GM23338 (cell line): ENCODE measurements at regions not wholly inside any gene's neighbourhood (a gene's known extent, or its start where the extent isn't known, plus 50 kb on each side); places are given as distances from the start of the nearest gene placed in this dataset.

Experiments
- ATAC-seq: fragments of 200-7000 bp; cut with Tn5 transposase; 3 replicates; pipeline ENCODE4 v1.9.1; 2020
- DNase-seq: peaks from one replicate; pipeline ENCODE4 v3.0.0-alpha.2; 2015; ENCODE audit warnings: low spot score
- H2AFZ ChIP-seq: fragments of 200-600 bp; sonication (generic); 2 replicates; pipeline ENCODE4 v1.8.0; 2016; ENCODE audit warnings: antibody characterized with exemption, mild to moderate bottlenecking, moderate library complexity
- H3F3A ChIP-seq: fragments of 200-600 bp; sonication (generic); replicated peaks from 2 replicates; pipeline ENCODE4 v1.8.0; 2017; ENCODE audit warnings: antibody characterized with exemption, mixed run types, low read depth
- H3K27ac ChIP-seq: fragments of 200-600 bp; sonication (generic); 2 replicates; pipeline ENCODE4 v1.6.1; 2016; ENCODE audit warnings: low read depth
- H3K27me3 ChIP-seq: fragments of 200-600 bp; sonication (generic); 2 replicates; pipeline ENCODE4 v1.8.0; 2016; ENCODE audit warnings: mild to moderate bottlenecking, mixed run types, moderate library complexity; ENCODE audit not compliant: insufficient read depth
- H3K36me3 ChIP-seq: fragments of 200-600 bp; sonication (generic); 2 replicates; pipeline ENCODE4 v1.8.0; 2016; ENCODE audit warnings: mild to moderate bottlenecking; ENCODE audit not compliant: insufficient read depth
- H3K4me1 ChIP-seq: fragments of 200-600 bp; sonication (generic); 2 replicates; pipeline ENCODE4 v1.8.0; 2016; ENCODE audit warnings: mild to moderate bottlenecking, moderate library complexity; ENCODE audit not compliant: insufficient read depth
- H3K4me2 ChIP-seq: fragments of 200-600 bp; sonication (generic); 2 replicates; pipeline ENCODE4 v1.7.1; 2017; ENCODE audit warnings: mixed run types
- H3K4me3 ChIP-seq: fragments of 200-600 bp; sonication (generic); 2 replicates; pipeline ENCODE4 v1.6.1; 2016; ENCODE audit warnings: mixed run types
- H3K79me2 ChIP-seq: fragments of 200-600 bp; sonication (generic); replicated peaks from 2 replicates; pipeline ENCODE4 v1.8.0; 2017; ENCODE audit warnings: mild to moderate bottlenecking; ENCODE audit not compliant: insufficient read depth
- H3K9me2 ChIP-seq: fragments of 200-600 bp; sonication (generic); 2 replicates; pipeline ENCODE4 v1.8.0; 2017; ENCODE audit not compliant: insufficient read depth
- H4K20me1 ChIP-seq: fragments of 200-600 bp; sonication (generic); replicated peaks from 2 replicates; pipeline ENCODE4 v1.8.0; 2017; ENCODE audit warnings: mild to moderate bottlenecking; ENCODE audit not compliant: insufficient read depth
- H3K27ac Mint-ChIP-seq: 2 replicates; pipeline ENCODE4 v1.8.0; 2020; ENCODE audit warnings: inconsistent platforms, mild to moderate bottlenecking, moderate library complexity, mixed read lengths
- H3K27me3 Mint-ChIP-seq: 3 replicates; pipeline ENCODE4 v1.8.0; 2022; ENCODE audit warnings: low read depth, mild to moderate bottlenecking, moderate library complexity, mixed read lengths, inconsistent platforms; ENCODE audit not compliant: insufficient read depth, poor library complexity
- H3K36me3 Mint-ChIP-seq: 3 replicates; pipeline ENCODE4 v1.8.0; 2021; ENCODE audit warnings: low read depth, mild to moderate bottlenecking, inconsistent platforms, moderate library complexity, mixed read lengths
- H3K4me1 Mint-ChIP-seq: 3 replicates; pipeline ENCODE4 v1.8.0; 2020; ENCODE audit warnings: mild to moderate bottlenecking, inconsistent platforms, mixed read lengths
- H3K4me3 Mint-ChIP-seq: 3 replicates; pipeline ENCODE4 v1.8.0; 2021; ENCODE audit warnings: moderate library complexity, mild to moderate bottlenecking, inconsistent platforms, mixed read lengths
- H3K9me3 Mint-ChIP-seq: 3 replicates; pipeline ENCODE4 v1.8.0; 2020; ENCODE audit warnings: moderate library complexity, mild to moderate bottlenecking, inconsistent platforms, mixed read lengths
- CREB1 ChIP-seq: fragments of 250-450 bp; sonication (Bioruptor Pico); IDR thresholded peaks from 2 replicates; pipeline ENCODE4 v1.5.0; 2020; ENCODE audit warnings: low read depth, mild to moderate bottlenecking, moderate library complexity
- EZH2 ChIP-seq: fragments of 200-600 bp; sonication (generic); IDR thresholded peaks from one replicate; pipeline ENCODE4 v1.8.0; 2017; ENCODE audit warnings: antibody characterized with exemption, mild to moderate bottlenecking, low read depth; ENCODE audit not compliant: unreplicated experiment
- EZH2phosphoT487 ChIP-seq: fragments of 200-600 bp; sonication (generic); IDR thresholded peaks from one replicate; pipeline ENCODE4 v1.8.1; 2018; ENCODE audit warnings: antibody characterized with exemption; ENCODE audit not compliant: unreplicated experiment
- JUNB ChIP-seq: IDR thresholded peaks from one replicate; pipeline ENCODE4 v1.6.1; 2016; ENCODE audit warnings: antibody characterized with exemption; ENCODE audit not compliant: unreplicated experiment
- NANOG ChIP-seq: IDR thresholded peaks from 2 replicates; pipeline ENCODE4 v1.6.1; 2016; ENCODE audit warnings: antibody characterized with exemption, borderline replicate concordance
- POLR2AphosphoS5 ChIP-seq: IDR thresholded peaks from 2 replicates; pipeline ENCODE4 v1.6.1; 2016; ENCODE audit warnings: antibody characterized with exemption, low read depth
- STAT1 ChIP-seq: IDR thresholded peaks from one replicate; pipeline ENCODE4 v1.6.1; 2016; ENCODE audit warnings: antibody characterized with exemption; ENCODE audit not compliant: unreplicated experiment
- ZNF114 ChIP-seq: fragments of 250-450 bp; sonication (Bioruptor Pico); IDR thresholded peaks from 2 replicates; pipeline ENCODE4 v1.5.0; 2020; ENCODE audit warnings: mild to moderate bottlenecking, moderate library complexity
- ZNF331 ChIP-seq: fragments of 250-450 bp; sonication (Bioruptor Pico); IDR thresholded peaks from 2 replicates; pipeline ENCODE4 v1.5.0; 2020; ENCODE audit warnings: low read depth, mild to moderate bottlenecking, moderate library complexity
- TF ChIP-seq, protein P1 (sequence below): IDR thresholded peaks from one replicate; pipeline ENCODE4 v1.6.1; 2018; ENCODE audit warnings: antibody characterized with exemption; ENCODE audit not compliant: unreplicated experiment
- TF ChIP-seq, protein P2 (sequence below), 2 experiments: fragments of 200-600 bp in 1 of 2; sonication (generic) in 1 of 2; conservative IDR thresholded peaks; 2 replicates each; pipeline versions ENCODE4 v1.5.1 to v1.6.1; 2016 to 2017; ENCODE audit warnings: antibody characterized with exemption in 2 of 2, low read depth in 2 of 2, mild to moderate bottlenecking in 2 of 2, moderate library complexity in 1 of 2
- TF ChIP-seq, protein P3 (sequence below): fragments of 250-450 bp; sonication (Bioruptor Pico); IDR thresholded peaks from 2 replicates; pipeline ENCODE4 v1.5.0; 2020; ENCODE audit warnings: mild to moderate bottlenecking, moderate library complexity
- TF ChIP-seq, protein P4 (sequence below): IDR thresholded peaks from 2 replicates; pipeline ENCODE4 v1.6.1; 2016; ENCODE audit warnings: antibody characterized with exemption

DNA sequence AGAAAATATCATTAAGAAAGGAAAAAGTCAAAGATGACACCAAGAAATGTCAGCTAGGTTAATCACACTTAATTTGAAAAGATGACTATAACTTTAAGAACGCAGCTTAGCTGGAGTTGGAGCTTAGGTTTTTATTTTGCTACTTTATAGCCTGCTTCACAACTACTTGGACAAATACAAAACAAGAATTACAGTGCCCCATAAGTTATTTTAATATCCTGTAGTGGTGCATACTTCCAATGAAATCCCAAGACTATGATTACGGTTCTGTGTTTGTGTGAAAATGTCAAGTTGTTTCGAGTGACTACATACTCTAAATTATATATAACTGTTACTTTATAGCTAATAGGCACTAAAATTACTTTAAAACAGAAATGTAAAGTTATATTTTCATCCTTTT lies 244.6 kb upstream of the MGMT start (continued):
- TF ChIP-seq, protein P1, sequence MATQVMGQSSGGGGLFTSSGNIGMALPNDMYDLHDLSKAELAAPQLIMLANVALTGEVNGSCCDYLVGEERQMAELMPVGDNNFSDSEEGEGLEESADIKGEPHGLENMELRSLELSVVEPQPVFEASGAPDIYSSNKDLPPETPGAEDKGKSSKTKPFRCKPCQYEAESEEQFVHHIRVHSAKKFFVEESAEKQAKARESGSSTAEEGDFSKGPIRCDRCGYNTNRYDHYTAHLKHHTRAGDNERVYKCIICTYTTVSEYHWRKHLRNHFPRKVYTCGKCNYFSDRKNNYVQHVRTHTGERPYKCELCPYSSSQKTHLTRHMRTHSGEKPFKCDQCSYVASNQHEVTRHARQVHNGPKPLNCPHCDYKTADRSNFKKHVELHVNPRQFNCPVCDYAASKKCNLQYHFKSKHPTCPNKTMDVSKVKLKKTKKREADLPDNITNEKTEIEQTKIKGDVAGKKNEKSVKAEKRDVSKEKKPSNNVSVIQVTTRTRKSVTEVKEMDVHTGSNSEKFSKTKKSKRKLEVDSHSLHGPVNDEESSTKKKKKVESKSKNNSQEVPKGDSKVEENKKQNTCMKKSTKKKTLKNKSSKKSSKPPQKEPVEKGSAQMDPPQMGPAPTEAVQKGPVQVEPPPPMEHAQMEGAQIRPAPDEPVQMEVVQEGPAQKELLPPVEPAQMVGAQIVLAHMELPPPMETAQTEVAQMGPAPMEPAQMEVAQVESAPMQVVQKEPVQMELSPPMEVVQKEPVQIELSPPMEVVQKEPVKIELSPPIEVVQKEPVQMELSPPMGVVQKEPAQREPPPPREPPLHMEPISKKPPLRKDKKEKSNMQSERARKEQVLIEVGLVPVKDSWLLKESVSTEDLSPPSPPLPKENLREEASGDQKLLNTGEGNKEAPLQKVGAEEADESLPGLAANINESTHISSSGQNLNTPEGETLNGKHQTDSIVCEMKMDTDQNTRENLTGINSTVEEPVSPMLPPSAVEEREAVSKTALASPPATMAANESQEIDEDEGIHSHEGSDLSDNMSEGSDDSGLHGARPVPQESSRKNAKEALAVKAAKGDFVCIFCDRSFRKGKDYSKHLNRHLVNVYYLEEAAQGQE: no peak
- TF ChIP-seq POLR2AphosphoS5: no peak
- TF ChIP-seq CREB1 (CRISPR knock-in tag): no peak
- TF ChIP-seq NANOG: no peak

DNA sequence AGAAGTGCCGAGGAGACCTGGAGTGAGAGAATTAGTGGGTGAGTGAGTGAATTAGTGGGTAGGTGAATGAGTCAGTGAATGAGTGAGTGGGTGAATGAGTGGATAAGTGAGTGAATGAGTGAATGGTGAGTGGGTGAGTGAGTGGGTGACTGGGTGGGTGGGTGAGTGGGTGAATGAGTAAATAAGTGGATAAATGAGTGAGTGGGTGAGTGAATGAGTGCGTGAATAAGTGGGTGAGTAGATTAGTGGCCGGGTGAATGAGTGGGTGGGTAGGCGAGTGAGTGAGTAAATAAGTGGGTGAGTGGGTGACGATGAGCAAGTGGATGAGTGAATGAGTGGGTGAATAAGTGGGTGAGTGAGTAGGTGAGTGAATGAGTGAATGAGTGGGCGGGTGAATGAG lies 243.7 kb upstream of the MGMT start:
- no peak overlapping the region for H3K4me2 ChIP-seq
- no peaks in the 10 kb centered on the region for H3K27me3 ChIP-seq
- H3K36me3 Mint-ChIP-seq: no peaks in the 10 kb centered on the region
- H3K27me3 Mint-ChIP-seq: peaks cover 3% of the 10 kb centered on the region
- no peaks in the 10 kb centered on the region for H3K36me3 ChIP-seq
- ATAC-seq: no peak
- no peak overlapping the region for H3K27ac Mint-ChIP-seq
- H4K20me1 ChIP-seq: no peaks in the 10 kb centered on the region
- no peaks in the 10 kb centered on the region for H3K4me1 ChIP-seq
- no peak for DNase-seq
- H3F3A ChIP-seq: no peaks in the 10 kb centered on the region
- no peaks in the 10 kb centered on the region; the same call in 2 of the 3 replicates for H3K9me3 Mint-ChIP-seq
- no peak overlapping the region for H3K27ac ChIP-seq
- no peak overlapping the region for H3K4me3 ChIP-seq
- H2AFZ ChIP-seq: no peak overlapping the region
- no peak overlapping the region for H3K4me3 Mint-ChIP-seq
- H3K4me1 Mint-ChIP-seq: no peaks in the 10 kb centered on the region; the same call in 1 of the 3 replicates
- H3K9me2 ChIP-seq: 0 out of 2 replicates have a peak, but pooled peaks cover 4% of the 10 kb centered on the region
- H3K79me2 ChIP-seq: no peaks in the 10 kb centered on the region
- TF ChIP-seq ZNF114 (CRISPR knock-in tag) (no peak), EZH2phosphoT487 (no peak), NANOG (no peak), EZH2 (no peak), POLR2AphosphoS5 (no peak), ZNF331 (CRISPR knock-in tag) (no peak), CREB1 (CRISPR knock-in tag) (no peak), STAT1 (no peak), JUNB (no peak)
- TF ChIP-seq, protein P2, sequence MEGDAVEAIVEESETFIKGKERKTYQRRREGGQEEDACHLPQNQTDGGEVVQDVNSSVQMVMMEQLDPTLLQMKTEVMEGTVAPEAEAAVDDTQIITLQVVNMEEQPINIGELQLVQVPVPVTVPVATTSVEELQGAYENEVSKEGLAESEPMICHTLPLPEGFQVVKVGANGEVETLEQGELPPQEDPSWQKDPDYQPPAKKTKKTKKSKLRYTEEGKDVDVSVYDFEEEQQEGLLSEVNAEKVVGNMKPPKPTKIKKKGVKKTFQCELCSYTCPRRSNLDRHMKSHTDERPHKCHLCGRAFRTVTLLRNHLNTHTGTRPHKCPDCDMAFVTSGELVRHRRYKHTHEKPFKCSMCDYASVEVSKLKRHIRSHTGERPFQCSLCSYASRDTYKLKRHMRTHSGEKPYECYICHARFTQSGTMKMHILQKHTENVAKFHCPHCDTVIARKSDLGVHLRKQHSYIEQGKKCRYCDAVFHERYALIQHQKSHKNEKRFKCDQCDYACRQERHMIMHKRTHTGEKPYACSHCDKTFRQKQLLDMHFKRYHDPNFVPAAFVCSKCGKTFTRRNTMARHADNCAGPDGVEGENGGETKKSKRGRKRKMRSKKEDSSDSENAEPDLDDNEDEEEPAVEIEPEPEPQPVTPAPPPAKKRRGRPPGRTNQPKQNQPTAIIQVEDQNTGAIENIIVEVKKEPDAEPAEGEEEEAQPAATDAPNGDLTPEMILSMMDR (conservative IDR thresholded peaks at IDR 0.05; ENCODE audit: low read depth in 2 of 2): no peak
- TF ChIP-seq, protein P3, sequence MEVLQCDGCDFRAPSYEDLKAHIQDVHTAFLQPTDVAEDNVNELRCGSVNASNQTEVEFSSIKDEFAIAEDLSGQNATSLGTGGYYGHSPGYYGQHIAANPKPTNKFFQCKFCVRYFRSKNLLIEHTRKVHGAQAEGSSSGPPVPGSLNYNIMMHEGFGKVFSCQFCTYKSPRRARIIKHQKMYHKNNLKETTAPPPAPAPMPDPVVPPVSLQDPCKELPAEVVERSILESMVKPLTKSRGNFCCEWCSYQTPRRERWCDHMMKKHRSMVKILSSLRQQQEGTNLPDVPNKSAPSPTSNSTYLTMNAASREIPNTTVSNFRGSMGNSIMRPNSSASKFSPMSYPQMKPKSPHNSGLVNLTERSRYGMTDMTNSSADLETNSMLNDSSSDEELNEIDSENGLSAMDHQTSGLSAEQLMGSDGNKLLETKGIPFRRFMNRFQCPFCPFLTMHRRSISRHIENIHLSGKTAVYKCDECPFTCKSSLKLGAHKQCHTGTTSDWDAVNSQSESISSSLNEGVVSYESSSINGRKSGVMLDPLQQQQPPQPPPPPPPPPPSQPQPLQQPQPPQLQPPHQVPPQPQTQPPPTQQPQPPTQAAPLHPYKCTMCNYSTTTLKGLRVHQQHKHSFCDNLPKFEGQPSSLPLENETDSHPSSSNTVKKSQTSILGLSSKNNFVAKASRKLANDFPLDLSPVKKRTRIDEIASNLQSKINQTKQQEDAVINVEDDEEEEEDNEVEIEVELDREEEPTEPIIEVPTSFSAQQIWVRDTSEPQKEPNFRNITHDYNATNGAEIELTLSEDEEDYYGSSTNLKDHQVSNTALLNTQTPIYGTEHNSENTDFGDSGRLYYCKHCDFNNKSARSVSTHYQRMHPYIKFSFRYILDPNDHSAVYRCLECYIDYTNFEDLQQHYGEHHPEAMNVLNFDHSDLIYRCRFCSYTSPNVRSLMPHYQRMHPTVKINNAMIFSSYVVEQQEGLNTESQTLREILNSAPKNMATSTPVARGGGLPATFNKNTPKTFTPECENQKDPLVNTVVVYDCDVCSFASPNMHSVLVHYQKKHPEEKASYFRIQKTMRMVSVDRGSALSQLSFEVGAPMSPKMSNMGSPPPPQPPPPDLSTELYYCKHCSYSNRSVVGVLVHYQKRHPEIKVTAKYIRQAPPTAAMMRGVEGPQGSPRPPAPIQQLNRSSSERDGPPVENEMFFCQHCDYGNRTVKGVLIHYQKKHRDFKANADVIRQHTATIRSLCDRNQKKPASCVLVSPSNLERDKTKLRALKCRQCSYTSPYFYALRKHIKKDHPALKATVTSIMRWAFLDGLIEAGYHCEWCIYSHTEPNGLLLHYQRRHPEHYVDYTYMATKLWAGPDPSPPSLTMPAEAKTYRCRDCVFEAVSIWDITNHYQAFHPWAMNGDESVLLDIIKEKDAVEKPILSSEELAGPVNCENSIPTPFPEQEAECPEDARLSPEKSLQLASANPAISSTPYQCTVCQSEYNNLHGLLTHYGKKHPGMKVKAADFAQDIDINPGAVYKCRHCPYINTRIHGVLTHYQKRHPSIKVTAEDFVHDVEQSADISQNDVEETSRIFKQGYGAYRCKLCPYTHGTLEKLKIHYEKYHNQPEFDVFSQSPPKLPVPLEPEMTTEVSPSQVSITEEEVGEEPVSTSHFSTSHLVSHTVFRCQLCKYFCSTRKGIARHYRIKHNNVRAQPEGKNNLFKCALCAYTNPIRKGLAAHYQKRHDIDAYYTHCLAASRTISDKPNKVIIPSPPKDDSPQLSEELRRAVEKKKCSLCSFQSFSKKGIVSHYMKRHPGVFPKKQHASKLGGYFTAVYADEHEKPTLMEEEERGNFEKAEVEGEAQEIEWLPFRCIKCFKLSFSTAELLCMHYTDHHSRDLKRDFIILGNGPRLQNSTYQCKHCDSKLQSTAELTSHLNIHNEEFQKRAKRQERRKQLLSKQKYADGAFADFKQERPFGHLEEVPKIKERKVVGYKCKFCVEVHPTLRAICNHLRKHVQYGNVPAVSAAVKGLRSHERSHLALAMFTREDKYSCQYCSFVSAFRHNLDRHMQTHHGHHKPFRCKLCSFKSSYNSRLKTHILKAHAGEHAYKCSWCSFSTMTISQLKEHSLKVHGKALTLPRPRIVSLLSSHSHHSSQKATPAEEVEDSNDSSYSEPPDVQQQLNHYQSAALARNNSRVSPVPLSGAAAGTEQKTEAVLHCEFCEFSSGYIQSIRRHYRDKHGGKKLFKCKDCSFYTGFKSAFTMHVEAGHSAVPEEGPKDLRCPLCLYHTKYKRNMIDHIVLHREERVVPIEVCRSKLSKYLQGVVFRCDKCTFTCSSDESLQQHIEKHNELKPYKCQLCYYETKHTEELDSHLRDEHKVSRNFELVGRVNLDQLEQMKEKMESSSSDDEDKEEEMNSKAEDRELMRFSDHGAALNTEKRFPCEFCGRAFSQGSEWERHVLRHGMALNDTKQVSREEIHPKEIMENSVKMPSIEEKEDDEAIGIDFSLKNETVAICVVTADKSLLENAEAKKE (CRISPR knock-in tag): no peak
- TF ChIP-seq, protein P4, sequence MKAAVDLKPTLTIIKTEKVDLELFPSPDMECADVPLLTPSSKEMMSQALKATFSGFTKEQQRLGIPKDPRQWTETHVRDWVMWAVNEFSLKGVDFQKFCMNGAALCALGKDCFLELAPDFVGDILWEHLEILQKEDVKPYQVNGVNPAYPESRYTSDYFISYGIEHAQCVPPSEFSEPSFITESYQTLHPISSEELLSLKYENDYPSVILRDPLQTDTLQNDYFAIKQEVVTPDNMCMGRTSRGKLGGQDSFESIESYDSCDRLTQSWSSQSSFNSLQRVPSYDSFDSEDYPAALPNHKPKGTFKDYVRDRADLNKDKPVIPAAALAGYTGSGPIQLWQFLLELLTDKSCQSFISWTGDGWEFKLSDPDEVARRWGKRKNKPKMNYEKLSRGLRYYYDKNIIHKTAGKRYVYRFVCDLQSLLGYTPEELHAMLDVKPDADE: no peak
